Glutamatergic neuron (in vitro differentiated cells): ENCODE measurements at regions not wholly inside any gene's neighbourhood (a gene's known extent, or its start where the extent isn't known, plus 50 kb on each side); places are given as distances from the start of the nearest gene placed in this dataset.

Experiments used
- DNase-seq: peaks from one replicate; pipeline ENCODE4 v3.0.0; 2022
- H3K27ac Mint-ChIP-seq: one replicate; pipeline ENCODE4 v1.8.0; 2020; ENCODE audit warnings: mild to moderate bottlenecking, mixed read lengths, inconsistent platforms; ENCODE audit not compliant: unreplicated experiment
- H3K27me3 Mint-ChIP-seq: one replicate; pipeline ENCODE4 v1.8.0; 2020; ENCODE audit warnings: mild to moderate bottlenecking, moderate library complexity, mixed read lengths, inconsistent platforms; ENCODE audit not compliant: unreplicated experiment
- H3K36me3 Mint-ChIP-seq: one replicate; pipeline ENCODE4 v1.8.0; 2020; ENCODE audit warnings: mild to moderate bottlenecking, mixed read lengths, inconsistent platforms; ENCODE audit not compliant: unreplicated experiment
- H3K4me1 Mint-ChIP-seq: one replicate; pipeline ENCODE4 v1.8.0; 2020; ENCODE audit warnings: mild to moderate bottlenecking, low read depth, mixed read lengths, inconsistent platforms; ENCODE audit not compliant: unreplicated experiment
- H3K4me3 Mint-ChIP-seq: one replicate; pipeline ENCODE4 v1.8.0; 2020; ENCODE audit warnings: mild to moderate bottlenecking, mixed read lengths, inconsistent platforms; ENCODE audit not compliant: unreplicated experiment
- H3K9me3 Mint-ChIP-seq: one replicate; pipeline ENCODE4 v1.8.0; 2020; ENCODE audit warnings: mild to moderate bottlenecking, moderate library complexity, mixed read lengths, inconsistent platforms; ENCODE audit not compliant: unreplicated experiment
- TF ChIP-seq, protein P1 (sequence below): fragments of 200-600 bp; sonication (generic); IDR thresholded peaks from one replicate; pipeline ENCODE4 v1.5.0; 2021; ENCODE audit not compliant: partially characterized antibody, unreplicated experiment

DNA sequence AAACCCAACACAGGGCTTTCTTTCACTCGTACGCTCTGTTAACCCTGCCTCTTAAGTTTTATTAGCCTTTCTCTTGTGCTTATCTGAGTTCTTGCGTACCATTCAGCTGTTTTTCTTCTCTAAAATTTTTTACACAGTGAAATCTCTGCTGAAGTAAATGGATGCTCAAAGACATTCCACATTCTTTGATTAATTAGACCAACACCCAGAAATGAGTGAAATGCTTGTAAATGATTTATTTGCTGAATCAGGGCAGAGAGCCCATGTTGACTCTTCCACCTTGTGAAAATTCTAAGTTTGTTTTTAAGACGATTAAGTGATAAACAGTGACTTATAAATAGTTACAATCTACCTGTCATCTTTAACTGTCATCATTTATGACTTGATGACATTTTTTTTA, 156.7 kb downstream of the ACTL8 start:
- no peaks in the 10 kb centered on the region for H3K9me3 Mint-ChIP-seq
- H3K4me3 Mint-ChIP-seq = no peak overlapping the region
- no peak for DNase-seq
- no peak overlapping the region for H3K27ac Mint-ChIP-seq
- peaks cover 8% of the 10 kb centered on the region for H3K27me3 Mint-ChIP-seq
- TF ChIP-seq, protein P1, sequence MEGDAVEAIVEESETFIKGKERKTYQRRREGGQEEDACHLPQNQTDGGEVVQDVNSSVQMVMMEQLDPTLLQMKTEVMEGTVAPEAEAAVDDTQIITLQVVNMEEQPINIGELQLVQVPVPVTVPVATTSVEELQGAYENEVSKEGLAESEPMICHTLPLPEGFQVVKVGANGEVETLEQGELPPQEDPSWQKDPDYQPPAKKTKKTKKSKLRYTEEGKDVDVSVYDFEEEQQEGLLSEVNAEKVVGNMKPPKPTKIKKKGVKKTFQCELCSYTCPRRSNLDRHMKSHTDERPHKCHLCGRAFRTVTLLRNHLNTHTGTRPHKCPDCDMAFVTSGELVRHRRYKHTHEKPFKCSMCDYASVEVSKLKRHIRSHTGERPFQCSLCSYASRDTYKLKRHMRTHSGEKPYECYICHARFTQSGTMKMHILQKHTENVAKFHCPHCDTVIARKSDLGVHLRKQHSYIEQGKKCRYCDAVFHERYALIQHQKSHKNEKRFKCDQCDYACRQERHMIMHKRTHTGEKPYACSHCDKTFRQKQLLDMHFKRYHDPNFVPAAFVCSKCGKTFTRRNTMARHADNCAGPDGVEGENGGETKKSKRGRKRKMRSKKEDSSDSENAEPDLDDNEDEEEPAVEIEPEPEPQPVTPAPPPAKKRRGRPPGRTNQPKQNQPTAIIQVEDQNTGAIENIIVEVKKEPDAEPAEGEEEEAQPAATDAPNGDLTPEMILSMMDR = no peak
- no peaks in the 10 kb centered on the region for H3K36me3 Mint-ChIP-seq
- H3K4me1 Mint-ChIP-seq = peaks cover 4% of the 10 kb centered on the region

DNA sequence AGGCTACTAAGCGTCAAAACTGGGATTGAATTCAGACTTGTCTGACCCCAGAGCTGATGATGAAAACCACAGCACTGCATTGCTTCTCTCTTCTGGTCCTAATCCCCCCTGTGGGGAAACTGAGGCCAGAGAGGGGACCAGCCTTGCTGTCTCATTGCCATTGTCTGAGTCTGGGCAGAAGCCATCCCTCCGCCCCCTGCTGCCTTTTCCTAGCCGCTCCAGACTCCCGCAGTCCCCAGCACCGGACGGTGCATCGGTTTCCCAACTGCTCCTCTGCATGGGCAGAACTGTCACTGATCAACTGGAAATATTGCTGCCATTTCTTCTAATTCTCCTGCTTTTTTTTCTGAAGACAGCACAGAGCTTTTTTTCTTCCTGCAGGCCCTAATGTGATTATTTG, 157.4 kb downstream of the ACTL8 start:
- no peak for DNase-seq
- no peak overlapping the region for H3K4me3 Mint-ChIP-seq
- peaks cover 4% of the 10 kb centered on the region for H3K4me1 Mint-ChIP-seq
- H3K27ac Mint-ChIP-seq = no peak overlapping the region
- H3K9me3 Mint-ChIP-seq = no peaks in the 10 kb centered on the region
- no peaks in the 10 kb centered on the region for H3K36me3 Mint-ChIP-seq
- H3K27me3 Mint-ChIP-seq = peaks cover 8% of the 10 kb centered on the region
- TF ChIP-seq, protein P1 = no peak

DNA sequence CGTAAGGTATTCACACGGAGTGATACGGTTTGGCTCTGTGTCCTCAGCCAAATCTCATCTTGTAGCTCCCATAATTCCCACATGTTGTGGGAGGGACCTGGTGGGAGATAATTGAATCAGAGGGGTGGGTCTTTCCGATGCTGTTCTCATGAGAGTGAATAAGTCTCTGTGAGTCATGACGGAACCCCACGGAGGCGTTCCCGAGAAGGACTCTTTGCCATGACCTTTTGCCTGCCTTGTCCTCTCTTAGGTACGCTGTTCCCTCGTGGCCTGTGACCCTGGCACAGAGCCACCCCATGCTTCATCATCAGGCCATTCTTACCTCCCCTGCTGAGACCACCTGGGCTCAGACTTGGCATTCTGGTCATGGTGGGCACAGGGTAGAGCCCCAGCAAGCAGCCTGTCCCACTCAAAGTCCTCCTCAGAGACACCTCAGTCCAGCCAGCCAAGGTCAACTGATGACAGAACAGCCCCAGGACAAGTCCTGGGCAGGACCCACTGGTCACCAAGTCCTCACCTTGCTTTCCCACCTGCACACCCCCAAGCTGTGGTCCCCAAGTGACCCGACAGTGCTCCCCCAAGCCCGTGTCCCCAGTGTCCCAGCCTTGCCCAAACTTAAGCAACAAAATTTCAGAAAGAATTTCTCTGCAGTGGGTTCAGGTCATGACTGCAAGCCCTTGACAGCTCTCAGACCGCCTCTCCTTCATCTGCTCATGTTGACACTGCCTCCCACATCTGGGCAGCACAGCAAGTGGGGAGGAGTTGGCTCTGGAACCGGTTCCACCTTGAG, 158.4 kb downstream of the ACTL8 start:
- peaks cover 4% of the 10 kb centered on the region for H3K4me1 Mint-ChIP-seq
- peaks cover 13% of the 10 kb centered on the region for H3K27me3 Mint-ChIP-seq
- TF ChIP-seq, protein P1 = no peak
- no peak overlapping the region for H3K27ac Mint-ChIP-seq
- H3K9me3 Mint-ChIP-seq = peaks cover 2% of the 10 kb centered on the region
- no peak overlapping the region for H3K4me3 Mint-ChIP-seq
- no peaks in the 10 kb centered on the region for H3K36me3 Mint-ChIP-seq
- no peak for DNase-seq

DNA sequence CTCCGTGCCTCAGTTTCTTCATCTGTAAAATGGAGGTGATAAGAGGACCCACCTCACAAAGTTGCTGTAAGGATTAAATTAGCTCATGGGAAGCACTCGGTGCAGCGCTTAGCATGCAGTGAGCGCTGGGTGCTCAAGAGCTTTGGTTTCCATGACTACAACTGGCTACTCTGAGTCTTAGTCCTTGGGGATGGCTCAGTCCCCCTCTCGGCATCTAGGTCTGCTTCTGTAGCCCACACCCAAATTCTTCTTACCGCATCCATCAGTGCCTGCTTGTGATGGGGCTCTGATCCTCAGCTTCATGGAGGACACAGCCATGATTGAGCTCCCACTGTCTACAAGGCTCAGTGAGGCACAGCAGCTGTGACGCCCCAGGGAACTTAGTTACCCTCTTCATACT, 159.0 kb downstream of the ACTL8 start:
- TF ChIP-seq, protein P1 = no peak
- Mint-ChIP-seq H3K4me1 (peaks cover 4% of the 10 kb centered on the region), H3K27ac (no peak overlapping the region), H3K9me3 (peaks cover 2% of the 10 kb centered on the region), H3K27me3 (peaks cover 14% of the 10 kb centered on the region), H3K4me3 (no peak overlapping the region), H3K36me3 (no peaks in the 10 kb centered on the region)
- no peak for DNase-seq

DNA sequence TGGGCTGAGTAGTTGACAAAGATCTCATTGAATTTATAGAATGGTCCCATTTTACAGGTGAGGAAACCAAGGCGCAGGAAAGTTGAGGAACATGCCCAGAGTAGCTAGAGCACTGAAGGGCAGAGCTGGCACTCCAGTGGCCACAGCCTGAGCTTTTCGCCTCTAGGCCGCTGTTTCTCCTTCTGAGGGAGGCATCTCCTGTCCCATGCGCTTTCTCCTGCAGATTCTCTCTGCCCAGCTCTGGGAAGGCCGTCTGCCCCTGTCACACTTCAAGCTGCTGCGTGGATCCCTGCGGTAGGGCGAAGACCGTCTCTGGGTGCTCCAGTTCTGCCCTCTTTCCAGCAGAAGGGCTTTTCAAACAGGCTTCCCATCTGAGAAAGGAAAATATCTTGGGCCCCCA, 159.9 kb downstream of the ACTL8 start:
- Mint-ChIP-seq H3K27ac (no peak overlapping the region), H3K27me3 (peaks cover 17% of the 10 kb centered on the region), H3K4me1 (no peaks in the 10 kb centered on the region), H3K9me3 (peaks cover 2% of the 10 kb centered on the region), H3K4me3 (no peak overlapping the region), H3K36me3 (no peaks in the 10 kb centered on the region)
- TF ChIP-seq, protein P1 = no peak
- no peak for DNase-seq
